ENCODE measurements at regions not wholly inside any gene's neighbourhood (a gene's known extent, or its start where the extent isn't known, plus 50 kb on each side); places are given as distances from the start of the nearest gene placed in this dataset.

DNA sequence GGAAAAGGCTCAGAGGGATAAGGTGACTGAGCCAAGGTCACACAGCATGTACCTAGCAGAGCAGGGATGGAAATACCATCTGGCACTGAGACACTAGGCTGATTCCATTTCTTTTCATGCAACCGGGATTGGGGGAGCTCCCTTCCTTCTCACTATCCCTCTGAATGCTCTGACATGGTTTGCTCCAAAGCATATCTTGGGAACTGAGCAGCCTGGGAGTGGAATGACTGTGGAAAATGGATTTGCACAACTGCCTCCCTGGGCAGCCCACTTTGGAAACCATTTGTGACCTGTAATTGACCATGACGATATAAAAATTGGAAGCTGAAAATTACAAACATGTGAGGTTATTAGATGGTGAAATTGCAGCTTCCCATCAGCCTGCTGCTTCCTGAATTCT is 309.0 kb upstream of the CHD6 start:
- Histone ChIP-seq H3K9me3 (no peaks in the 10 kb centered on the region), H3K36me3 (replicated peaks) (no peaks in the 10 kb centered on the region), H3K4me1 (no peaks in the 10 kb centered on the region), H3K27me3 (ENCODE audit: low read depth) (no peaks in the 10 kb centered on the region; the same call in 1 of the 2 replicates), H3K4me3 (no peak overlapping the region)
- in situ Hi-C loops (cut with MboI; ENCODE audit: low sequenced_read_pairs) = no loop called here
- DNase-seq (ENCODE audit: low spot score in 2 of 2) = no peak

DNA sequence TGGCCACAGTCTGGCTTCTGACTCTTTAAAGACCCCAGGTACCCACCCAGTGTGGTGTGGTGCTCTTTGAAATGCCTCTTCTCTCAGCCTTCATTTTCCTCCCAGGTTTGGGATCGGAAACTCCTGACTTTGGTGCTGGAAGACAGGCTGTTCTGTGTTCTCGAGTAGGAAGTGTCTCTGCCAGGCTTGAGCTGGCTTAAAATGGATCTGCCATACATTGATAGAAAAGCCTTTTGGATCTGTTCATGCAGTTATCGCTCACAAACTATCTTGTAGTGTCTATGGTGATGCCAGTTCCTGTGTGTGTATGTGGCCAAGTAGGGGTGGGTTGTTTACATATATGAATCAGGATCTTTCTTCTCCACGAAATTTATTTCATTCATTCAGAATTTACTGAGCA is 307.3 kb upstream of the CHD6 start:
- no peaks in the 10 kb centered on the region; the same call in 1 of the 2 replicates for H3K27me3 ChIP-seq (ENCODE audit: low read depth)
- in situ Hi-C loops (cut with MboI; ENCODE audit: low sequenced_read_pairs) = no loop called here
- DNase-seq (ENCODE audit: low spot score in 2 of 2) = no peak

DNA sequence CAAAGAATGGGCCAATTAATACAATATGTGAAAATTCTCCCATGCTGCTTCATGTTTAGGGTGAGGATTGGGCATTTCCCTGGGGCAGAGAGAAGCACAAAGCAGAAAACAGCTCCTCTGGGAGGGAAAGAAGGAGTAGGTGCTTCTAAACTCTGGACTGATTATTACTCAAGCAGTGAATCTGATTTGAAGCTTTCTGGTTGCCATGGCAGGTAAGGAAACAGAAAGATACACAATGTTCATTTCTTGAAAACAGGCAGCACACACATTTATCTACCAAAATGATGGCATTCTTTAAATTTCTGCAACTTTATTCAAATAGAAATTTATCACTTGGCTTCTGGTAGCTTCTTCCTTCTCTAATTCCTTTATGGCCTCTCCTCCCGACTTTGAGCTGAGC is 305.4 kb upstream of the CHD6 start:
- Histone ChIP-seq H3K36me3 (replicated peaks) (no peaks in the 10 kb centered on the region), H3K4me3 (no peak overlapping the region), H3K4me1 (no peaks in the 10 kb centered on the region), H3K27me3 (ENCODE audit: low read depth) (no peaks in the 10 kb centered on the region; the same call in 1 of the 2 replicates), H3K9me3 (no peaks in the 10 kb centered on the region)
- no peak for DNase-seq (ENCODE audit: low spot score in 2 of 2)
- in situ Hi-C loops (cut with MboI; ENCODE audit: low sequenced_read_pairs) = no loop called here

More for the DNA sequence above, 307.3 kb upstream of the CHD6 start:
- H3K36me3 ChIP-seq (replicated peaks) = no peaks in the 10 kb centered on the region
- no peaks in the 10 kb centered on the region for H3K4me1 ChIP-seq
- no peaks in the 10 kb centered on the region for H3K9me3 ChIP-seq
- no peak overlapping the region for H3K4me3 ChIP-seq

DNA sequence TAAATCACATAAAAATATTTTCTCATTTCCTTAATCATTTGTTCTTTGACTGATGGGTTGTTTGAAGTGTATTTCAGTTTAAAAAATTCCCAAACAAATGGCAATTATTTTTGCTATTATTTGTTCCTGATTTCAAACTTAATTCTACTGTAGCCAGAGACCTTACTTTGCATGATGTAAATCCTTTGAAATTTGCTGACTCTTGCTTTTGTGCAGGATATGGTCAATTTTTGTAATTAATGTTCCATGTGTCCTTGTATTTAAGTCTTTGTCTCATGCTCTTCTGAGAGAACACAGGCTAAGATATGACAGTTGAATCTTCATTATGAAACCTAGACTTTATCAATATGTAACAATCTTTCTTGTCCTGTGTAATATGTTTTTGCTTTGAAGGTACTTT is 295.0 kb upstream of the CHD6 start:
- no peaks in the 10 kb centered on the region for H3K9me3 ChIP-seq
- no peaks in the 10 kb centered on the region for H3K36me3 ChIP-seq (replicated peaks)
- DNase-seq (ENCODE audit: low spot score in 2 of 2) = no peak
- no peaks in the 10 kb centered on the region for H3K27me3 ChIP-seq (ENCODE audit: low read depth)
- in situ Hi-C loops (cut with MboI; ENCODE audit: low sequenced_read_pairs) = no loop called here
- no peaks in the 10 kb centered on the region for H3K4me1 ChIP-seq
- no peak overlapping the region for H3K4me3 ChIP-seq

DNA sequence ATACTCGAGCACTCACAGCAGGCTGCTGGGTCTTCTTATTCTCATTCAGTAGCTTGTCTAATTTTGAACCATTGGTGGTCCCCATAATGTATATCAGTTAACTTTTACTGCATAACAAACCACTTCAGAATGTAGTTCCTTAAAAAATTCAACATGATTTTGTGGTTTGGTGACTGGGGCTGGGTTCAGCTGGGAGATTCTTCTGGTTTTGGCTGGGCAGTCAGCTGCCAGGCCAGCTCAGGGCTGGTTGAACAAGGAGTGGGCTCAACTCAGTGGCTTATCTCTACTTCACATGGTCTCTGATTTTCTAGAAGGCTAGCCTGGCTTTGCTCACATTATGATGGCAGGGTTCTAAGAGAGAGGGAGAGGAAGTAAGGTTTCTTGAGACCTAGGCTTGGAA is 292.4 kb upstream of the CHD6 start:
- Histone ChIP-seq H3K4me3 (no peak overlapping the region), H3K36me3 (replicated peaks) (no peaks in the 10 kb centered on the region), H3K9me3 (no peaks in the 10 kb centered on the region), H3K27me3 (ENCODE audit: low read depth) (no peaks in the 10 kb centered on the region), H3K4me1 (no peaks in the 10 kb centered on the region)
- in situ Hi-C loops (cut with MboI; ENCODE audit: low sequenced_read_pairs) = no loop called here
- no peak for DNase-seq (ENCODE audit: low spot score in 2 of 2)

DNA sequence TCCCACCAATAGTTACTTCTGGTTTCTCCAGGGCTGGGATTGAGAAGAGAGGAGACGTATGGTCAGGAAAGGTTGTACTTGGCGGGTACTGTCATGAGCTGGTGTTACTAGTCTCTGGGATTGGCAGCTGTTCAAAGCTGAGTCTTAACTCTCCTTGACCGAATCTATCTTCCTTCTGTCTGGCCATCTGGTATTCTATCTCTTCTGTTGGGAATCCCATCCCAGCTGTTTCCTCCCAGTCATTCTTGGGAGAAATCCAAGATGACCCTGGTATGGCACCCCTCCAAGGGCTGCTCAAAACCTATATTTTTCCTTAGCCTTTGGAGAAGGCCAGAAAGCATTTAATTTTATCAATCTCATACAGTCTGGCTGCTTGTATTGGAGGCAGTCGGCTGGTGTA is 287.0 kb upstream of the CHD6 start:
- no peaks in the 10 kb centered on the region for H3K36me3 ChIP-seq (replicated peaks)
- no peaks in the 10 kb centered on the region for H3K27me3 ChIP-seq (ENCODE audit: low read depth)
- no peaks in the 10 kb centered on the region for H3K9me3 ChIP-seq
- H3K4me1 ChIP-seq = no peaks in the 10 kb centered on the region
- no peak overlapping the region for H3K4me3 ChIP-seq
- in situ Hi-C loops (cut with MboI; ENCODE audit: low sequenced_read_pairs) = no loop called here
- DNase-seq (ENCODE audit: low spot score in 2 of 2) = no peak

DNA sequence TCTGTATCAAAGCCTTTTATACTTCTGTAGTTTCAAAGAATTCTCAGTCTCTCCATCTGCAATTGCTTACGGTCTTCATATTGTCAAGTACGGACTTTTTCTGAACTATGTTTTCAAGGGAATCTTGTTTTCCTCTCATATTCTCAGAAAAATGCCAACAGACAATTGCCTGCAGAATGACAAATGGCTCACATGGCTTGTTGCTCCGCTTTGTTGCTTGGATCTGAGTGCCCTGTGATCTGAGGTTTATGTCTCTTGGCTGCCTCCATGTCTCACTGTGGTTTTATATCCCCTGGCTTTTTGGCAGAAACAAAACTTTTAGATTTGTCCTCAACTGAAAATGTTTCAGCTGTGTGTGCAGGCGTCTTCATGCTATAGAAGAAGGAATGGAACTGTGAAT is 285.4 kb upstream of the CHD6 start:
- no peaks in the 10 kb centered on the region for H3K4me1 ChIP-seq
- in situ Hi-C loops (cut with MboI; ENCODE audit: low sequenced_read_pairs) = no loop called here
- H3K9me3 ChIP-seq = no peaks in the 10 kb centered on the region
- no peaks in the 10 kb centered on the region for H3K36me3 ChIP-seq (replicated peaks)
- no peak overlapping the region for H3K4me3 ChIP-seq
- no peak for DNase-seq (ENCODE audit: low spot score in 2 of 2)
- H3K27me3 ChIP-seq (ENCODE audit: low read depth) = no peaks in the 10 kb centered on the region

DNA sequence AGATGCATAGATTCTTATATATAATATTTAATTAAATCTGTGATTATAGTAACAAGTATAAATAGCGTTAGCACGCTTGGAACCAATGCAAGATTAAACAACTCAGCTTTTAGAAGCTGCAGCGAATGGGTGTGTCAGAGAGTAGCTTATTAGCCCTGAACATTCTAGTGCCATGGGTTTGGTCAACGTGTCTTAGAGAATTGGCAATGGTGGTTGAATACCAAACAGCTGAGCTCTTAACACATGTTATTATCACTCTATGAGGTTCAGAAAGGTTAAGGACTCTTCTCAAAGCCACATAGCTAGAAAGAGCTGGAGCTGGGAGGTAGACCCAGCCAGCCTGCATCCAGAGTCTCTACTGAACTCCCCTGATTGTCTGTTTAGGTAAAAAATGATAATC is 284.2 kb upstream of the CHD6 start:
- Histone ChIP-seq H3K4me3 (no peak overlapping the region), H3K27me3 (ENCODE audit: low read depth) (no peaks in the 10 kb centered on the region), H3K9me3 (no peaks in the 10 kb centered on the region), H3K4me1 (no peaks in the 10 kb centered on the region), H3K36me3 (replicated peaks) (no peaks in the 10 kb centered on the region)
- in situ Hi-C loops (cut with MboI; ENCODE audit: low sequenced_read_pairs) = no loop called here
- no peak for DNase-seq (ENCODE audit: low spot score in 2 of 2)

DNA sequence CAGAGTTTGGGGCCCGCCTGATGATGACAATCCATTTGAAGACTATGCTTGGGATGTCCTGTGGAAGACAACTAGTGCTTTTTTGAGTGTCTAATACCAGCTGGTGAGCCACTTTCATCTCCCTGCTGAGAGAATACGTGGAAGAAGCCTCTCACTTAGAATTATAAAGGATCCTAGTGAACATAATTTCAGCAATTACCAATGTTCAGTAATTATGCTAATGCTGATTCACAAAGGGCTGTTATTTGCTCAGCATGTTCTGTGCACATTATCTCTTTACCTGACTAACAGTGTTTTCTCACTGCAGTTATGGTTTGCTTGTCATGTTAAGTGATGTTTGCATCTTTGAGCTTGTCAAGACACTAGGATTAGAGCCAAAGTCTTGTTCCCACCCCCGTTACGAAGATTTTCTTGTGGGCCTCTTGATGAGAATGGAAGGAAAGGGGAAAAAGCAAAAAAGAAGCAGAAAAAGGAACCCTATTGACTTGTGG is 282.1 kb upstream of the CHD6 start:
- no peaks in the 10 kb centered on the region for H3K36me3 ChIP-seq (replicated peaks)
- H3K4me3 ChIP-seq = no peak overlapping the region
- no peaks in the 10 kb centered on the region for H3K9me3 ChIP-seq
- in situ Hi-C loops (cut with MboI; ENCODE audit: low sequenced_read_pairs) = no loop called here
- H3K4me1 ChIP-seq = no peaks in the 10 kb centered on the region
- no peaks in the 10 kb centered on the region for H3K27me3 ChIP-seq (ENCODE audit: low read depth)
- DNase-seq (ENCODE audit: low spot score in 2 of 2) = no peak

DNA sequence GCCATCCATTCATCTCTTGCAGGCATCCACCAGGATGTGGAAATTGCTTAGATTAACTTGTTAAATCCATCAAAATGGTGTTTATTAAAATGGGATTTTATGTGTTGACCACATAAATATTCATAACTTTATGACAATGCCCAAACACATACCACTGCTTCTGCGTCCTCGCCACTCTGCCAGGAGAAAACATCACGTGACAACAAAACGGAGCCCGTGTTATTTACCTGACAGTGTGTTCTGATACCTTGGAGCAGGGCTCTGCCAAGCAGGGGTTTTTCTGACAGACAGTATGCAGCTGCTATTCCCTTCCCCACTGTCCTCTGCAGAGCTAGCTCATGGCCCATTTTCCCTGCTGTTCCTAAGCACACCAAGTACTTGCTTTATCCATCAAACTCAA is 279.5 kb upstream of the CHD6 start:
- no peaks in the 10 kb centered on the region for H3K27me3 ChIP-seq (ENCODE audit: low read depth)
- DNase-seq (ENCODE audit: low spot score in 2 of 2) = no peak
- H3K4me1 ChIP-seq = no peaks in the 10 kb centered on the region
- no peaks in the 10 kb centered on the region for H3K9me3 ChIP-seq
- no peaks in the 10 kb centered on the region for H3K36me3 ChIP-seq (replicated peaks)
- in situ Hi-C loops (cut with MboI; ENCODE audit: low sequenced_read_pairs) = no loop called here
- no peak overlapping the region for H3K4me3 ChIP-seq

DNA sequence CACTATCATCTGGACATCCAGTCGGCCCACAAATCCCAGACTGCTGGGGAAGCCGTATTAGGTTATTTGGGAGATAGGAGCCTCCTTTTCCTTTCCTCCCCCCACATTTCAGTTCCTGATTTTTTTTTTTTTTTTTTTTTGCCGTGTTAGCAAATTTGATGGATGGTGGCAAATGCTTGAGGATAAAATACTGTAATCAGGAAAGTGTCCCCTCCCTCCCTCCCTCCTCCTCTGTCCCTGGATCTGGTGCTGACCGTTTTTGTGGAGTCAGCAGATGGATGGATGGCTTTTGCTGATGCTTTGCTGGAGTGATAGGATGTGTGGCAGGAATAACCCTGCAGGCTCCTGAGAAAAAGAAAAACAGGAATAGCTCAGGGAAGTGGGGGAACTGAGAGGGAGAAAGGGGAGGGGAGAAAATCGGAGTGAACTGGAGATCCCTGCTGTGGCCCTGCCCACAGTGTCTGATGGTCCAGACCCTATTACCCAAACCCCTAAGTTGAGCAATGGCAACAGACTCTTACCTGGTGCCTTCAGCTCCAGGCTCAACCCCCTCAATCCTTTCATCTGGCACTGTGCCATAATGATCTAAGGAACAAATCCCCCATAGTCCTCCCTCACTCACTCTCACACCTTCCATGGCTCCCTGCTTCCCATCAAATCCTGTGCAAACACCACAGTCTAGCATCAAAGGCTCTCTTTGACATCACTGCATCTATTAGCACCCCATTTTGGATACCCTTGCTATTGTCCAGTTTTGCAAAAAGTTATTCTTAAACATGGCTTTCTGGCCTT is 277.3 kb upstream of the CHD6 start:
- H3K4me3 ChIP-seq = no peak overlapping the region
- H3K36me3 ChIP-seq (replicated peaks) = no peaks in the 10 kb centered on the region
- 0 out of 2 replicates have a peak, but pooled peaks cover 2% of the 10 kb centered on the region for H3K27me3 ChIP-seq (ENCODE audit: low read depth)
- in situ Hi-C loops (cut with MboI; ENCODE audit: low sequenced_read_pairs) = no loop called here
- no peaks in the 10 kb centered on the region for H3K4me1 ChIP-seq
- no peaks in the 10 kb centered on the region for H3K9me3 ChIP-seq
- DNase-seq (ENCODE audit: low spot score in 2 of 2) = no peak

DNA sequence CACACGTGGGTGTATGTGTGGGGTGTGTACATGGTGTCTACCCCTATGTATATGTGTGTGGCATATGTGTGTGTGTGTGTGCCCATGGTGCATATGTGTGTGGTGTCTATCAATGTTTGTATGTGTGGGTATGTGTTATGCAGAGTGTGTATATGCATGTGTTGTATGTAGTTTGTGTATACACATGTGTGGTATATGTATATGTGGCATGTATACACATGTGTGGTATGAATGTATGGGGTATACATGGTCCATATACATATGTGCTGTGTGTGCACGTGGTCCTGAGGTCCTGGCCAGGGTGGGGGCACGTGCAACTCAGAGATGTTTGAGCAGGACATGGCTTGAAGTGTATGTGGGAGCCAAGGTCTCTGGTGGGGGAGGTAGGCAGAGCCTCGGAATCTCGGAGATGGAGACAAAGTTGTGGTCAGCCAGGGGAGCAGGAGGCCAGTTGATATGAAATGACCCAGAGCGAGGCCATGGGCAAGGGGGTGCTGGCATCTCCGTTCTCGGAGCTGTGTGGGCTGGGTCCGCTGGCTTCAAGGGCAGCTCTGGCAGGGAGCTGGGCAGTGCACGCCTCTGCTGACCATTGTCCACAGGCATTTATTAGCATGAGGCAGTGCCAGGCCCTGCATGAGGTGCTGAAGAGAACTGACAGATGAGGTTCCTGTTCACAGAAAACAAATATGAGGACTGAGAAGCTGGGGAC is 276.2 kb upstream of the CHD6 start:
- Histone ChIP-seq H3K4me1 (no peaks in the 10 kb centered on the region), H3K27me3 (ENCODE audit: low read depth) (0 out of 2 replicates have a peak, but pooled peaks cover 2% of the 10 kb centered on the region), H3K36me3 (replicated peaks) (no peaks in the 10 kb centered on the region), H3K9me3 (no peaks in the 10 kb centered on the region), H3K4me3 (no peak overlapping the region)
- in situ Hi-C loops (cut with MboI; ENCODE audit: low sequenced_read_pairs) = no loop called here
- DNase-seq (ENCODE audit: low spot score in 2 of 2) = no peak

DNA sequence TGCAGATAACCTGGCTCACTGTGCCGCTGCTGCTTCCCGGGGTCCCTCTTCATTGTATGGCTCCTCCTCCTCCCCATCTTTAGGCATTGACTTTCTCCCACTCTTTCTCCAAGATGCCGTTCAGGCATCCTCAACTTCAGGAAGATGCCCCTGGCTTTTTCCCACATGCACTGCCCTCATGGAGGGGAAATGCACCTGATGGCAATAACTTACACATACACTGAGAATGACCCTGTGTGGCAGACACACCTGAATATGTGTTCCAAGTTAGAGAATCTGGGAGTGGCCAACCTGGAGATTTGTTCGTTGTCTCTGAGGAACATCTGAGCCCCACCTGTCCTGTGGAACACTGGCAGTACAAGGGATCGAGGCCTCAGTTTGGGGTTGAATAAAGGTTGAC is 273.9 kb upstream of the CHD6 start:
- no peak overlapping the region for H3K4me3 ChIP-seq
- no peak for DNase-seq (ENCODE audit: low spot score in 2 of 2)
- H3K27me3 ChIP-seq (ENCODE audit: low read depth) = 0 out of 2 replicates have a peak, but pooled peaks cover 2% of the 10 kb centered on the region
- H3K4me1 ChIP-seq = no peaks in the 10 kb centered on the region
- in situ Hi-C loops (cut with MboI; ENCODE audit: low sequenced_read_pairs) = no loop called here
- H3K9me3 ChIP-seq = no peaks in the 10 kb centered on the region
- H3K36me3 ChIP-seq (replicated peaks) = no peaks in the 10 kb centered on the region

DNA sequence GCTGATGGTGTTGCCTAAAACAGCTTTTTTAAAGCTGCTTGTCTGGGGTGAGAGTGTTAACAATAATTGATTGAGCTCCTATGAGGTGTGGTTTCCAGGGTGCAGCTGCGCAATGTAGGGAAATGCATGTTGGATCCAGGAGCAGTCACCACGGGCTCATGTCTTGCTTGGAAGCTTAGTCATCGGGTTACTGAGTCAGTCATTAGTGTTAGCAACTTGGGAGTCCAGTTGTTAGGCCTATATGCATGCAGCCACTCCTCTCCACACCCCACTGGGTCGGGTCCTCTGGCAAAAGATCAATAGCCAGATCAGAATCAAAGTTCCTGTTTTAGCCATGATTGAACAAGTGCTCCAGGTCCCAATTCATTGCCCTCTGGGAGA is 271.7 kb upstream of the CHD6 start:
- Histone ChIP-seq H3K36me3 (replicated peaks) (no peaks in the 10 kb centered on the region), H3K4me1 (no peaks in the 10 kb centered on the region), H3K4me3 (no peak overlapping the region), H3K27me3 (ENCODE audit: low read depth) (0 out of 2 replicates have a peak, but pooled peaks cover 2% of the 10 kb centered on the region), H3K9me3 (no peaks in the 10 kb centered on the region)
- in situ Hi-C loops (cut with MboI; ENCODE audit: low sequenced_read_pairs) = no loop called here
- DNase-seq (ENCODE audit: low spot score in 2 of 2) = no peak
